Epidermal melanocyte (primary cell): ENCODE measurements at regions not wholly inside any gene's neighbourhood (a gene's known extent, or its start where the extent isn't known, plus 50 kb on each side); places are given as distances from the start of the nearest gene placed in this dataset.
"Not testable (repeated sequence)": the region's sequence is repeated elsewhere in the genome, so short reads cannot be mapped to it uniquely, and the experiment has no call there.

ENCODE experiments used
- DNase-seq: peaks from one replicate; pipeline ENCODE4 v3.0.0; 2011; ENCODE audit warnings: low spot score; ENCODE audit not compliant: insufficient read length

GRCh38 chr16:9014389-9014788 lies 50.7 kb upstream of the USP7 start:
- no peak for DNase-seq

- no peak for DNase-seq
These were observed 51.8 kb upstream of the USP7 start for GRCh38 chr16:9015489-9015888.

- DNase-seq, result not testable (repeated sequence)
These were observed 52.3 kb upstream of the USP7 start for GRCh38 chr16:9016005-9016404.

GRCh38 chr16:9016824-9017223 lies 53.1 kb upstream of the USP7 start:
- DNase-seq, result no peak

GRCh38 chr16:9027070-9027799 lies 63.5 kb upstream of the USP7 start:
- no peak for DNase-seq

GRCh38 chr16:9028491-9028890 lies 63.0 kb upstream of the HAPSTR1 start:
- not testable (repeated sequence) for DNase-seq

GRCh38 chr16:9031107-9031506 lies 60.3 kb upstream of the HAPSTR1 start:
- no peak for DNase-seq

GRCh38 chr16:9033125-9033830 lies 58.2 kb upstream of the HAPSTR1 start:
- DNase-seq, result peak; percentile 53

- DNase-seq, result no peak
These were observed 57.4 kb upstream of the HAPSTR1 start for GRCh38 chr16:9034056-9034455.

GRCh38 chr16:9035996-9036395 lies 55.4 kb upstream of the HAPSTR1 start:
- DNase-seq, result no peak

- DNase-seq, result no peak
These were observed 52.2 kb upstream of the HAPSTR1 start for GRCh38 chr16:9039210-9039609.

GRCh38 chr16:9040800-9041412 lies 50.5 kb upstream of the HAPSTR1 start:
- no peak for DNase-seq
